Pancreas (tissue), 10 donors: ENCODE measurements at regions not wholly inside any gene's neighbourhood (a gene's known extent, or its start where the extent isn't known, plus 50 kb on each side); places are given as distances from the start of the nearest gene placed in this dataset.

ENCODE experiments used
- ATAC-seq, 4 donors: fragments of 200-7000 bp; cut with Tn5 transposase; one replicate each; pipeline versions ENCODE4 v1.8.0 to v1.9.1; 2020; ENCODE audit warnings: mild to moderate bottlenecking in 4 of 4, moderate library complexity in 4 of 4
- DNase-seq, 6 donors: peaks; one replicate each; pipeline ENCODE4 v3.0.0-alpha.2; 2020
- FAIRE-seq: peaks from 2 replicates; lab custom pipeline; 2012; peaks lifted over from hg19 to GRCh38; lab: Jason Lieb, UNC
- H3K27ac ChIP-seq, 4 donors: fragments of 200-600 bp; sonication (generic); 1 replicate in 3 of 4; 2 replicates in 1 of 4; pipeline versions ENCODE4 v1.5.0 to v1.8.0; 2020
- H3K27me3 ChIP-seq, 4 donors: fragments of 200-600 bp; one replicate each; pipeline ENCODE4 v1.8.0; 2021
- H3K36me3 ChIP-seq, 3 donors: fragments of 200-600 bp; sonication (generic) in 1 of 3; one replicate each; pipeline versions ENCODE4 v1.5.0 to v1.8.0; 2020 to 2021
- H3K4me1 ChIP-seq, 3 donors: fragments of 200-600 bp; one replicate each; pipeline ENCODE4 v1.8.0; 2021
- H3K4me3 ChIP-seq, 4 donors: fragments of 200-600 bp; sonication (generic) in 2 of 4; one replicate each; pipeline versions ENCODE4 v1.5.0 to v1.8.0; 2020 to 2021
- H3K9me3 ChIP-seq, 4 donors: fragments of 200-600 bp; one replicate each; pipeline ENCODE4 v1.8.0; 2021
- CTCF ChIP-seq, 4 donors: fragments of 200-600 bp; sonication (generic) in 3 of 4; IDR thresholded peaks; one replicate each; pipeline versions ENCODE4 v1.5.0 to v1.8.0; 2021; ENCODE audit warnings: antibody characterized with exemption in 4 of 4
- WGBS, 2 donors: extraction: QIAGEN DNeasy Blood & Tissue Kit; methylation state at CpG; one replicate each; pipeline ENCODE4 v1.1.7; 2013; 5-methylcytosine and 5-hydroxymethylcytosine counted together
- intact Hi-C, 3 donors: fragments of 100-400 bp; cut with DNase I; formaldehyde crosslinking; loops; one replicate each; pipeline versions ENCODE4 v1.11.1 to v1.14.2; 2022
- donor health status: healthy with polysubstance abuse.
- donor health status: DM: no; HTN: no; CAD: no; lungs with moderate emphysema.
- donor health status: DM: no; HTN: no; CAD: no.
- donor health status: control.
- donor health status: control.
- donor health status: Bipolar disorder and iron deficiency.
- donor health status: DM: yes; HTN: yes; CAD: no.
- donor health status: DM: no; HTN: no; CAD: no.
- donor health status: DM: no; HTN: no; CAD: no.
- donor health status: DM: yes; HTN: yes; CAD: no.

DNA sequence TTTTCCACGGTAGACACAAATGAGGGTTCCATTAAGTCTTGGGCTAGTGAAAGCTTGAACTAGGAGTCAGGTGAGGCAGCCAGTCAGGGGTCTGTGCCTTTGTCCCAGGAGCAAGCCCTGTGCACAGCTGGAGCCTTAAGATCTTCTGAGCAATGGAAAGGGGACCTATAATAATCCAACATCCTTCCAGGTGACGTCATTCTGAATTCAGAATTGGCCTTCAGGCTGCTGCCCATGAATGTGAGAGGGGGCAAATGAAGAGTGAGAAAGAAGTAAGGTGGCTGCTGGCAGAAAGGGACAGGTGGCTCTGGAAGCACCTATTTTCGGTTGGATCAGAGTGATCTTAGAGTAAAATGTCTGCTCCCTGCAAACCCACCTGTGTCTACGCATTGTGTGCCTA, 488.1 kb upstream of the CDH5 start:
- FAIRE-seq, result no peak
- DNase-seq, result no peak
- ATAC-seq, result no peak
- no peaks in the 10 kb centered on the region for H3K9me3 ChIP-seq
- no peak overlapping the region for H3K27ac ChIP-seq
- intact Hi-C loops, result no loop called here
- H3K36me3 ChIP-seq, result no peaks in the 10 kb centered on the region
- no peaks in the 10 kb centered on the region for H3K4me1 ChIP-seq
- no peak overlapping the region for H3K4me3 ChIP-seq
- TF ChIP-seq CTCF (IDR thresholded peaks at IDR 0.05), result no peak
- WGBS, 2 donors, result 64 to 67% methylated on average over 4 of the region's 4 CpGs
- no peaks in the 10 kb centered on the region for H3K27me3 ChIP-seq

- no peak overlapping the region for H3K4me3 ChIP-seq
- no peaks in the 10 kb centered on the region for H3K9me3 ChIP-seq
- H3K4me1 ChIP-seq, result no peaks in the 10 kb centered on the region
- WGBS, 2 donors, result 28 to 33% methylated on average over 1 of the region's 1 CpG
- H3K36me3 ChIP-seq, result no peaks in the 10 kb centered on the region
- no peaks in the 10 kb centered on the region for H3K27me3 ChIP-seq
- H3K27ac ChIP-seq, result no peak overlapping the region
- ATAC-seq, result no peak
- DNase-seq, result no peak
- no peak for TF ChIP-seq CTCF (IDR thresholded peaks at IDR 0.05)
- intact Hi-C loops, result no loop called here
- FAIRE-seq, result no peak
Observed at GRCh38 chr16:65876624-65877023, 489.9 kb upstream of the CDH5 start.

- Histone ChIP-seq H3K27ac (no peak overlapping the region), H3K36me3 (no peaks in the 10 kb centered on the region), H3K4me3 (no peak overlapping the region), H3K9me3 (no peaks in the 10 kb centered on the region), H3K27me3 (no peaks in the 10 kb centered on the region), H3K4me1 (no peaks in the 10 kb centered on the region)
- no peak for TF ChIP-seq CTCF (IDR thresholded peaks at IDR 0.05)
- FAIRE-seq (no peak), ATAC-seq (no peak), DNase-seq (no peak)
- intact Hi-C loops, result no loop called here
- WGBS, 2 donors, result 76 to 77% methylated on average over 3 of the region's 3 CpGs
Observed at GRCh38 chr16:65876056-65876408, 490.5 kb upstream of the CDH5 start.

DNA sequence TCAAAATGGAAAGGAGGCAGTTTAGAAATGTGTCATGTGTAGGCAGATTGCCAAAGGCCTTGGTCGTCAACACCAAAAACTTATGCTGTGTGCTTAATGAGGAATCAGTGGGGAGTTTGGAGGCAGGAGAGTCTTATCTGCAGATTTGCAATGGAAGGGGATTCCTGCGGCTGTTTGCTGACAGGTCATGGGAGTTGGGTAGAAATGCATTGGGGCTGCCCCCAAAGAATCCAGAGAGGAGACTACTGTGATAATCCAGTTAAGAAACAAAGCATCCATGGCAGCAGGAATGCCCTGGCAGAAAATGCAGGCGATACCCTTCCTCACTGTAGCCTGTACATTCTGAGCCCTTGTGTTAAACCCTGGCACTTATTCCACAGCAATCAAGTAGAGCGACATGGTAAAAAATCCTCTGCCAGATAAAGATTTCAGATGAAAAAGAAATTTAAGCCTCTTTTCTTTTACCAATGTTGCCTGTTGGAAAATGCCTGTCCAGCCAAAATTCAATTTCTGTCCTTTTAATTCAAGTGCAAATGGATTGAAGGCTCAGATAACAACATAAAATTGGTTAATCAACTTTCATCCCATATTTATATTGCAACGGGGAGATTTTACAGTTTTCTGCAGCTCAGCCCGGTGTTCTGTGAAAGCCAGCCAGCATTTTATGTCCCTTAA, 491.0 kb upstream of the CDH5 start:
- DNase-seq (no peak), ATAC-seq (no peak), FAIRE-seq (no peak)
- no peaks in the 10 kb centered on the region for H3K4me1 ChIP-seq
- H3K36me3 ChIP-seq, result no peaks in the 10 kb centered on the region
- H3K27ac ChIP-seq, result no peak overlapping the region
- no peak overlapping the region for H3K4me3 ChIP-seq
- 58 to 66% methylated on average over 6 of the region's 6 CpGs for WGBS, 2 donors
- intact Hi-C loops, result no loop called here
- TF ChIP-seq CTCF (IDR thresholded peaks at IDR 0.05), result no peak
- H3K9me3 ChIP-seq, result no peaks in the 10 kb centered on the region
- H3K27me3 ChIP-seq, result no peaks in the 10 kb centered on the region

DNA sequence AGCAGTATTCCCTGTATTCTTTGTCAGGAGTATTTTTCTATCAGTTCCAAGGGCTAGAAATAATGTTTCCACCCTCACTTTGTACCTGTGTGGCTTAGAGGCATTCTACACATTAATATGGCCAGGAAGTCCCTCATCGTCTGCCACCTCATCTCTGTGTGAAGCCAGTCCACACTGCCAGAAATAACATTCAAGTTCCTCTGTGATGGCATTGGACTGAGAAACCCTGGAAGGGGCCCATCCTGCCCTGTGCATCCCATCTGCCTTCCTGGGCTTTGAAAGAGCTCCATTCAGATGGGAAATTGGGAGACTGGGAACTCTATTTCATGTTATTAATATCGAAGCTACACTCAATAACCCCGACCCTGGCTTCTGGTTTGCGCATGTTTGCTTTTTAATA, 497.2 kb upstream of the CDH5 start:
- H3K4me3 ChIP-seq, result no peak overlapping the region
- no peaks in the 10 kb centered on the region for H3K36me3 ChIP-seq
- DNase-seq, result no peak
- H3K9me3 ChIP-seq, result no peaks in the 10 kb centered on the region
- no peak for FAIRE-seq
- WGBS, 2 donors, result 67 to 70% methylated on average over 4 of the region's 4 CpGs
- intact Hi-C loops, result no loop called here
- TF ChIP-seq CTCF (IDR thresholded peaks at IDR 0.05), result no peak
- no peak for ATAC-seq
- no peak overlapping the region for H3K27ac ChIP-seq
- H3K27me3 ChIP-seq, result no peaks in the 10 kb centered on the region
- H3K4me1 ChIP-seq, result no peaks in the 10 kb centered on the region
